SKM-1 treated with dmso at 0.1 percent for 144 hours (cell line): ENCODE measurements at regions not wholly inside any gene's neighbourhood (a gene's known extent, or its start where the extent isn't known, plus 50 kb on each side); places are given as distances from the start of the nearest gene placed in this dataset.

Experiments used
- DNase-seq: peaks from one replicate; lab custom pipeline; 2025; ENCODE audit not compliant: unreplicated experiment; lab: John Stamatoyannopoulos, UW

DNA sequence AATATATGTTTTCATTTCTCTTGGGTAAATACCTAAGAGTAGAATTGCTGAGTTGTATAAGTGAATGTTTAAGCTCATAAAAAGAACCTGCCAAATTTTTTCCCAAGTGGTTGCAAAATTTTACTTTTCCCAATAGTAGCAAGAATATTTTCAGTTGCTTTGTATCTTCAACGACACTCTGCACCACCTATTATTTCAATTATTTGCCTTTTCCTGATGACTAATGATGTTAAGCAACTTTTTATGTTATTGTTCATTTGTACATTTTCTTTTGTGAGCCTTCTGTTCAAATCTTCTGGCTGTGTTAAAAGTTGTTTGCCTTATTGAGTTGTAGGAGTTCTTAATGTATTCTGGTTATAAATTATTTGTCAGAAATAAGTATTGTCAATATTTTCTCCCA lies 299.1 kb upstream of the NRIP1 start:
- no peak for DNase-seq

- DNase-seq: no peak
Observed at GRCh38 chr21:15365751-15366392, 301.1 kb upstream of the NRIP1 start.

DNA sequence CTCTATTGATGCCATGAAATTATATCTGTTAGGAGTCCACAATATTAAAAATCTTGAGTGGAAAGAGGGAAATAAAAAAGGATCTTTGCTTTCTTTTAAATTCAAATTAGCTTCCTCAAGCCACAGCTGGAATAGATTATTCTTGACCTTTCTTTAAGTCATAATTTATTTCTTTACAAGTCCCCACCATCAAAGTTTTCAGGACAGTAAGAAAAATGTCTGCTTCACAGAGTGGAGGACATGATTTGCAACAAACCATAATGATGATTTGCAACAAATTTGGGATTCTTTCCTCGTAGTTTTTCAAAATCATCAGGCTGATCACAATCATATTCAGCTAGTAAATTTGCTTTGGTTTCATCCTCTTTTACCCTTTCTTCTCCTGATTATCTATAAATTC lies 301.8 kb upstream of the NRIP1 start:
- DNase-seq: no peak

- DNase-seq: no peak
Observed at GRCh38 chr21:15367061-15367626, 302.3 kb upstream of the NRIP1 start.

- DNase-seq: no peak
Observed at GRCh38 chr21:15370462-15370975, 305.7 kb upstream of the NRIP1 start.

DNA sequence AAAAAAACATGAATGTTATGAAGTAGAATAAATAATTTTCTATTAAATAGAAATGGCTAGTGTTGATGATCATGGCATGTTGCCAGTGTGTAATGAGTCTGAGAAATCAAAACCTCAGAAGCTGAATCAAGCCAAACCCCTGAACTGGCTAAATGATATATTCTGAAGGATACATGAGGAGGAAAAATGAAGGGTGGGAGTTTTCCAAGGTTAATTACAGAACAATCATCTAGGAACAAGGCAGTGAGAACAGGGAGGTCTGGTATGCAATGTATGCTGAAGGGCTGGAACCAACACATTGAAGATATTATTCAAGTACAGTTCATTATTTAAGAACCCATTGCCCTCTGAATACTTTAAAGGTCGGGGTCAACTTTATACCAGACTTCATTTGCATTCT lies 309.1 kb upstream of the NRIP1 start:
- no peak for DNase-seq

GRCh38 chr21:15379776-15380175 lies 315.0 kb upstream of the NRIP1 start:
- no peak for DNase-seq

- DNase-seq: no peak
Observed at GRCh38 chr21:15383588-15383987, 318.8 kb upstream of the NRIP1 start.

DNA sequence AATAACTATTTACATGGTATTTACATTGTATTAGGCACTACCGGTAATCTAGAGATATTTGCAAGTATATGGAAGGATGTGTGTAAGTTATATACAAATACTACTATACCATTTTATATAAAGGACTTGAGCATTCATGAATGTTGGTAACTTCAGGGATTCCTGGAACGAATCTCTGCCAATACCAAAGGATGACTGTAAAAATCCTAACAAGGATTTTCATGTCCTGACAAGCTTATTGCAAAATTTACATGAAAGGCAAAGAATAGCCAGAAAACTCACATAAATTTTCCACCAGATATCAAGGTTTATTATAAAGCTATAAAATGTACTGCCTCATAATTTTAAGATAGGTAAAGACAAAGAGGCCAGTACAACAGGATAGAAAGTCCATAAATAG lies 325.2 kb upstream of the NRIP1 start:
- DNase-seq: no peak

GRCh38 chr21:15397258-15397657 lies 332.5 kb upstream of the NRIP1 start:
- DNase-seq: no peak

GRCh38 chr21:15400905-15401304 lies 328.9 kb upstream of the USP25 start:
- no peak for DNase-seq

- DNase-seq: no peak
Observed at GRCh38 chr21:15401331-15401730, 328.5 kb upstream of the USP25 start.

DNA sequence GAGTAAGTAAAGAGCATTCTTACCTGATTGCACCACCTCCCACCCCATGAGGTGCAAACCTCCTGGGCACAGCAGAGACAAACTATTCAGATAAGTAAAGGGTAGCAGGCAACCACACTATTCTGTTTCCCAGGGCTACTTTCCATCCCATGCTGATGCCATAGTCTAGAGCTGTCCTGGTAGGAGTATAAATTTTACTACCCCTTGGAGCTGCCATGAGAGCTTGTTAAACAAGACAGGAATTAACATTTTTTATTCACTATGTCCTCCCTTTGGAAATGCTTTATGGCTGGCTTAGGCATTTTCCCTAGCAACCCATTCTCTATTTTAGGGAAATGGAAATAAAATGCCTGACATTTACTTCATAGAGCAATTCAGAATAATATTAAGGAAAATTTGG lies 324.6 kb upstream of the USP25 start:
- no peak for DNase-seq

DNA sequence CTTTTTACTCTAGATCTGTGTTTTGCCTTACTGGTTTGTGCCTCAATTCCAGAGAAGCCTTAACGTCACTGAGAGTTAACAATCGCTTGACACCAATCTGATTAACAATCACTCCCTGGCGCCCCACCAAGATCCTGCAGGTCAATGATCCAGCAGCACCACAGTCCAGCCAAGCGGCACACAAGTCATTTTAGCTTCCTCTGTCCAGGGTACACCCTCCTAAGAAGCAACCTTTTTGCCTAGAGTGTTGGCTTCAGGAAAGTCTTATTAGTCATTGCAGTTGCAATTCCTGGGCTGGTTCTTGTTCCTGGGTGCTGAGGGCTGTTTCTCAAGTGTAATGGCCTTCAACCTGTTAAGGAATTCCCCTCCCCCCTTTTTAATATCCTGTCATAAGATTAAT lies 323.0 kb upstream of the USP25 start:
- no peak for DNase-seq

GRCh38 chr21:15407585-15407984 lies 322.2 kb upstream of the USP25 start:
- no peak for DNase-seq

GRCh38 chr21:15408089-15408488 lies 321.7 kb upstream of the USP25 start:
- DNase-seq: no peak

DNA sequence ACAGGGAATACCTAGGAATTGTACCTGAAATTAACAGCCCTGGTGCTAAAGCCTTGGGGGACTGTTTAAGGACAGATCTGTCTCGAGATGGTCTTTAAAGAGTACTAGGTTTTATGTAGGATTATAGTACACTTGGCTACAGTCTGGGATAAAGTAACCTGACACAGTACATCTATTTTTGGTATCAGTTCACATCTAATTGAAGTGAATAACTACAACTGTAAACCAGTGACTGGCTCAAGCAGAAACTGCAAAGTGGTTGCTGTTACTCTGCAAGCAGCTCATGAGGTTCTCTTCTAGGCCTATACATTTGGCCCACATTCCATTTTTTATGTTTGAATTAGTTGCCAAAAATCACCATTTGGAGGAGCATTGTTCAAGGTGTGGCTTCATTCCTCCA lies 320.8 kb upstream of the USP25 start:
- no peak for DNase-seq

GRCh38 chr21:15410853-15411252 lies 318.9 kb upstream of the USP25 start:
- DNase-seq: no peak

DNA sequence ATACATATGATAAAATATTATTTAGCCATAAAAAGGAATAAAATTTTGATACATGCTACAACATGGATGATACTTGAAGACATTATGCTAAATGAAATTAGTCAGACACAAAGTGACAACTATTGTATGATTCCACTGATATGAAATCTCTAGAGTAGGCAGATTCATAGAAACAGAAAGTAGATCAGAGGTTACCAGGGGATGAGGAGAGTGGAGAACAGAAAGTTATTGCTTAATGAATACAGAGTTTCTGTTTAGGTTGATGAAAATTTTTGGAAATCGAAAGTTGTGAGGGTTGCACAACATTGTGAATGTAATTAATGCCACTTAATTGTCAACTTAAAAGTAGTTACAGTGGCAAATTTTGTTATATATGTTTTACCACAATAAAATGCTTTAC lies 315.7 kb upstream of the USP25 start:
- no peak for DNase-seq

- no peak for DNase-seq
Observed at GRCh38 chr21:15415541-15416261, 314.1 kb upstream of the USP25 start.

DNA sequence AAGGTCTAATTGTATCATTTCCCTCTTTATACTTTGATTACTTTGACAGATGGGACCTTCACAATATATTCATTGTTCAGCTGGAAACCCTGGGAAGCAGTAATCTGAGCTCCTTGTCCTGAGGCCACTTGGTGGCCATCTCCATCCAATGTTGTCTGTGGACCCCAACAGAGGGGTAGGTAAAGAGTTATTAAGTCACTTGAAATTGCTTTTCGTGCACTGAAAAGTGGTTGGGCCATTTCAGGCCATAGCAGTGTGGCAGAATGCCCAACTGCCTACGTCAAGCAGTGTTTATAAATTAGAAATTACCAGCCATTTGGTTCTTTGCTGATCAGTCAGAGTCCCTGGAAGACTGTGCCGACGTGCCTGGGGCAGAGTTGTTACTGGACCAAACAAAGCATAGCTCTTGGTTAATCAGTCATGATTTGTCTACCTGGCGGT lies 308.3 kb upstream of the USP25 start:
- no peak for DNase-seq

DNA sequence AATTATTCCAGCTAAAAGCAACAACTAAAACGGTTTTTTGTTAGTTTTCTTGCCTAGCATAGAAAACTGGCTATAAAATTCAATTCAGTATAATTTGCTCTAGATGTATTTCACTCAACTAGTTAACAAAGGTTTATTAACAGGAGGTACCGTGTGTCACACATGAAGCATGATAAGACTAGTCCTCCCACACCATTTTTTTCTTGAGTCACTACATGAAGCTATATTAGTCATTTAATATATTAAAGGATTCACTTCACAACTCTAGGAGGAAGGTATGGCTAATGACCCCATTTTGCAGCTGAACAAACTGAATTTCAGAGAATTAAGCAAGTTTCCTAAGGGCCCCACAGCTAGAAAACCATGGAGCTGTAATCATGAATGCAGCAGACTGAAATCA lies 307.8 kb upstream of the USP25 start:
- DNase-seq: no peak
